ENCODE measurements at regions not wholly inside any gene's neighbourhood (a gene's known extent, or its start where the extent isn't known, plus 50 kb on each side); places are given as distances from the start of the nearest gene placed in this dataset.

DNA sequence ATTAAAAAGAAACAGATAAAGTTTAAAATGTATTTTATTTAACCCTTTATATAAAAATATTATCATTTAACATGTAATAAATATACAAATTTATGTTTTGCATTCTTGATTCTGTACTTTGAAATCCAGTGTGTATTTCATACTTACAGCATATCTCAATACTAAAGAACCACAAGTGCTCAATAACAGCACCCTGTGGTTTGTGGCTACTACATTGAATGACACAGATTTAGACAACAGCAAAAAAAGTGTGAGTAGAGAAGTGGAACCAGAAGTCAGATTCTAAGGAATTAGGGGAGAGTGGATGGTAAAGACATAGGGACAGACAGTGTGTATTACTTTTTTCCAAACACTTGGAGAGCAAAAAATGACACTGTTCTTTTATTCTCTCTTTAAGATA, 524.5 kb downstream of the BMP2 start:
- Histone ChIP-seq H4K20me1 (ENCODE audit: insufficient read depth, low read length) (no peaks in the 10 kb centered on the region), H3K9ac (ENCODE audit: insufficient read depth, low read depth, low read length) (no peak overlapping the region), H3K4me2 (ENCODE audit: low read depth, low read length) (no peak overlapping the region), H3K4me1 (ENCODE audit: insufficient read depth, low read length) (no peaks in the 10 kb centered on the region), H3K27ac (ENCODE audit: extremely low read length, insufficient read depth, low read length) (no peak overlapping the region), H2AFZ (ENCODE audit: low read length) (no peak overlapping the region), H3K4me3 (replicated peaks in 1 of 3; ENCODE audit: insufficient read depth in 1 of 3, low read depth in 2 of 3, low read length in 3 of 3) (no peak overlapping the region), H3K9me3 (ENCODE audit: low read length) (no peaks in the 10 kb centered on the region), H3K27me3 (ENCODE audit: control insufficient read depth in 1 of 2, insufficient read depth in 2 of 2, low read length in 2 of 2) (no peaks in the 10 kb centered on the region), H3K36me3 (replicated peaks in 1 of 2; ENCODE audit: control insufficient read depth in 1 of 2, insufficient read depth in 2 of 2, low read length in 2 of 2) (no peaks in the 10 kb centered on the region), H3K79me2 (ENCODE audit: insufficient read depth, low read length) (no peaks in the 10 kb centered on the region)
- POLR2A ChIA-PET, result no interaction called here
- in situ Hi-C loops (cut with HindIII; ENCODE audit: extremely low pct_ligation_motif_present, low pct_unique_long_range_greater_than_20kb) (loop anchor here (25.0 kb wide), 1 partner anchor 1155 kb away; no protein-coding TSS in a partner anchor), intact Hi-C loops (cut with micrococcal nuclease; ENCODE audit: unreplicated experiment) (no loop called here)
- no peak for ATAC-seq
- BruUV-seq (replicated peaks), result no TSS peak
- no peak for DNase-seq (ENCODE audit: low spot score)
- CTCF ChIA-PET (ENCODE audit: low intra/inter-chr PET ratio, low total read pairs), result no interaction called here
- no peak for FAIRE-seq
- no peak for TF ChIP-seq KDM5A (IDR thresholded peaks at IDR 0.05; ENCODE audit: borderline replicate concordance, low read length)
- no peak for TF ChIP-seq ZNF530 (CRISPR knock-in tag; IDR thresholded peaks at IDR 0.05; ENCODE audit: low read depth)
- no peak for TF ChIP-seq SALL2 (CRISPR knock-in tag; IDR thresholded peaks at IDR 0.05)
- TF ChIP-seq, protein P1, sequence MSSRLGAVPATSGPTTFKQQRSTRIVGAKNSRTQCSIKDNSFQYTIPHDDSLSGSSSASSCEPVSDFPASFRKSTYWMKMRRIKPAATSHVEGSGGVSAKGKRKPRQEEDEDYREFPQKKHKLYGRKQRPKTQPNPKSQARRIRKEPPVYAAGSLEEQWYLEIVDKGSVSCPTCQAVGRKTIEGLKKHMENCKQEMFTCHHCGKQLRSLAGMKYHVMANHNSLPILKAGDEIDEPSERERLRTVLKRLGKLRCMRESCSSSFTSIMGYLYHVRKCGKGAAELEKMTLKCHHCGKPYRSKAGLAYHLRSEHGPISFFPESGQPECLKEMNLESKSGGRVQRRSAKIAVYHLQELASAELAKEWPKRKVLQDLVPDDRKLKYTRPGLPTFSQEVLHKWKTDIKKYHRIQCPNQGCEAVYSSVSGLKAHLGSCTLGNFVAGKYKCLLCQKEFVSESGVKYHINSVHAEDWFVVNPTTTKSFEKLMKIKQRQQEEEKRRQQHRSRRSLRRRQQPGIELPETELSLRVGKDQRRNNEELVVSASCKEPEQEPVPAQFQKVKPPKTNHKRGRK (CRISPR knock-in tag; IDR thresholded peaks at IDR 0.05), result no peak
- TF ChIP-seq, protein P2, sequence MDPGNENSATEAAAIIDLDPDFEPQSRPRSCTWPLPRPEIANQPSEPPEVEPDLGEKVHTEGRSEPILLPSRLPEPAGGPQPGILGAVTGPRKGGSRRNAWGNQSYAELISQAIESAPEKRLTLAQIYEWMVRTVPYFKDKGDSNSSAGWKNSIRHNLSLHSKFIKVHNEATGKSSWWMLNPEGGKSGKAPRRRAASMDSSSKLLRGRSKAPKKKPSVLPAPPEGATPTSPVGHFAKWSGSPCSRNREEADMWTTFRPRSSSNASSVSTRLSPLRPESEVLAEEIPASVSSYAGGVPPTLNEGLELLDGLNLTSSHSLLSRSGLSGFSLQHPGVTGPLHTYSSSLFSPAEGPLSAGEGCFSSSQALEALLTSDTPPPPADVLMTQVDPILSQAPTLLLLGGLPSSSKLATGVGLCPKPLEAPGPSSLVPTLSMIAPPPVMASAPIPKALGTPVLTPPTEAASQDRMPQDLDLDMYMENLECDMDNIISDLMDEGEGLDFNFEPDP (CRISPR knock-in tag; conservative IDR thresholded peaks at IDR 0.05), result no peak
- no peak for TF ChIP-seq HIVEP1 (CRISPR knock-in tag; IDR thresholded peaks at IDR 0.05)
- TF ChIP-seq, protein P3, sequence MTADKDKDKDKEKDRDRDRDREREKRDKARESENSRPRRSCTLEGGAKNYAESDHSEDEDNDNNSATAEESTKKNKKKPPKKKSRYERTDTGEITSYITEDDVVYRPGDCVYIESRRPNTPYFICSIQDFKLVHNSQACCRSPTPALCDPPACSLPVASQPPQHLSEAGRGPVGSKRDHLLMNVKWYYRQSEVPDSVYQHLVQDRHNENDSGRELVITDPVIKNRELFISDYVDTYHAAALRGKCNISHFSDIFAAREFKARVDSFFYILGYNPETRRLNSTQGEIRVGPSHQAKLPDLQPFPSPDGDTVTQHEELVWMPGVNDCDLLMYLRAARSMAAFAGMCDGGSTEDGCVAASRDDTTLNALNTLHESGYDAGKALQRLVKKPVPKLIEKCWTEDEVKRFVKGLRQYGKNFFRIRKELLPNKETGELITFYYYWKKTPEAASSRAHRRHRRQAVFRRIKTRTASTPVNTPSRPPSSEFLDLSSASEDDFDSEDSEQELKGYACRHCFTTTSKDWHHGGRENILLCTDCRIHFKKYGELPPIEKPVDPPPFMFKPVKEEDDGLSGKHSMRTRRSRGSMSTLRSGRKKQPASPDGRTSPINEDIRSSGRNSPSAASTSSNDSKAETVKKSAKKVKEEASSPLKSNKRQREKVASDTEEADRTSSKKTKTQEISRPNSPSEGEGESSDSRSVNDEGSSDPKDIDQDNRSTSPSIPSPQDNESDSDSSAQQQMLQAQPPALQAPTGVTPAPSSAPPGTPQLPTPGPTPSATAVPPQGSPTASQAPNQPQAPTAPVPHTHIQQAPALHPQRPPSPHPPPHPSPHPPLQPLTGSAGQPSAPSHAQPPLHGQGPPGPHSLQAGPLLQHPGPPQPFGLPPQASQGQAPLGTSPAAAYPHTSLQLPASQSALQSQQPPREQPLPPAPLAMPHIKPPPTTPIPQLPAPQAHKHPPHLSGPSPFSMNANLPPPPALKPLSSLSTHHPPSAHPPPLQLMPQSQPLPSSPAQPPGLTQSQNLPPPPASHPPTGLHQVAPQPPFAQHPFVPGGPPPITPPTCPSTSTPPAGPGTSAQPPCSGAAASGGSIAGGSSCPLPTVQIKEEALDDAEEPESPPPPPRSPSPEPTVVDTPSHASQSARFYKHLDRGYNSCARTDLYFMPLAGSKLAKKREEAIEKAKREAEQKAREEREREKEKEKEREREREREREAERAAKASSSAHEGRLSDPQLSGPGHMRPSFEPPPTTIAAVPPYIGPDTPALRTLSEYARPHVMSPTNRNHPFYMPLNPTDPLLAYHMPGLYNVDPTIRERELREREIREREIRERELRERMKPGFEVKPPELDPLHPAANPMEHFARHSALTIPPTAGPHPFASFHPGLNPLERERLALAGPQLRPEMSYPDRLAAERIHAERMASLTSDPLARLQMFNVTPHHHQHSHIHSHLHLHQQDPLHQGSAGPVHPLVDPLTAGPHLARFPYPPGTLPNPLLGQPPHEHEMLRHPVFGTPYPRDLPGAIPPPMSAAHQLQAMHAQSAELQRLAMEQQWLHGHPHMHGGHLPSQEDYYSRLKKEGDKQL (CRISPR knock-in tag; IDR thresholded peaks at IDR 0.05; ENCODE audit: low read depth), result no peak
- TF ChIP-seq ARNT (IDR thresholded peaks at IDR 0.05), result no peak
- TF ChIP-seq, protein P4, sequence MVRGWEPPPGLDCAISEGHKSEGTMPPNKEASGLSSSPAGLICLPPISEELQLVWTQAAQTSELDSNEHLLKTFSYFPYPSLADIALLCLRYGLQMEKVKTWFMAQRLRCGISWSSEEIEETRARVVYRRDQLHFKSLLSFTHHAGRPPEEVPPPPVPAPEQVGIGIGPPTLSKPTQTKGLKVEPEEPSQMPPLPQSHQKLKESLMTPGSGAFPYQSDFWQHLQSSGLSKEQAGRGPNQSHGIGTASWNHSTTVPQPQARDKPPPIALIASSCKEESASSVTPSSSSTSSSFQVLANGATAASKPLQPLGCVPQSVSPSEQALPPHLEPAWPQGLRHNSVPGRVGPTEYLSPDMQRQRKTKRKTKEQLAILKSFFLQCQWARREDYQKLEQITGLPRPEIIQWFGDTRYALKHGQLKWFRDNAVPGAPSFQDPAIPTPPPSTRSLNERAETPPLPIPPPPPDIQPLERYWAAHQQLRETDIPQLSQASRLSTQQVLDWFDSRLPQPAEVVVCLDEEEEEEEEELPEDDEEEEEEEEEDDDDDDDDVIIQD (CRISPR knock-in tag; IDR thresholded peaks at IDR 0.05; ENCODE audit: low read depth), result no peak
- TF ChIP-seq, protein P5, sequence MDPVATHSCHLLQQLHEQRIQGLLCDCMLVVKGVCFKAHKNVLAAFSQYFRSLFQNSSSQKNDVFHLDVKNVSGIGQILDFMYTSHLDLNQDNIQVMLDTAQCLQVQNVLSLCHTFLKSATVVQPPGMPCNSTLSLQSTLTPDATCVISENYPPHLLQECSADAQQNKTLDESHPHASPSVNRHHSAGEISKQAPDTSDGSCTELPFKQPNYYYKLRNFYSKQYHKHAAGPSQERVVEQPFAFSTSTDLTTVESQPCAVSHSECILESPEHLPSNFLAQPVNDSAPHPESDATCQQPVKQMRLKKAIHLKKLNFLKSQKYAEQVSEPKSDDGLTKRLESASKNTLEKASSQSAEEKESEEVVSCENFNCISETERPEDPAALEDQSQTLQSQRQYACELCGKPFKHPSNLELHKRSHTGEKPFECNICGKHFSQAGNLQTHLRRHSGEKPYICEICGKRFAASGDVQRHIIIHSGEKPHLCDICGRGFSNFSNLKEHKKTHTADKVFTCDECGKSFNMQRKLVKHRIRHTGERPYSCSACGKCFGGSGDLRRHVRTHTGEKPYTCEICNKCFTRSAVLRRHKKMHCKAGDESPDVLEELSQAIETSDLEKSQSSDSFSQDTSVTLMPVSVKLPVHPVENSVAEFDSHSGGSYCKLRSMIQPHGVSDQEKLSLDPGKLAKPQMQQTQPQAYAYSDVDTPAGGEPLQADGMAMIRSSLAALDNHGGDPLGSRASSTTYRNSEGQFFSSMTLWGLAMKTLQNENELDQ (CRISPR knock-in tag; IDR thresholded peaks at IDR 0.05; ENCODE audit: borderline replicate concordance), result no peak
- no peak for TF ChIP-seq ZNF317 (CRISPR knock-in tag; IDR thresholded peaks at IDR 0.05)
- no peak for TF ChIP-seq KLF9 (CRISPR knock-in tag; IDR thresholded peaks at IDR 0.05; ENCODE audit: low read depth)
- no peak for TF ChIP-seq ZMYM4 (CRISPR knock-in tag; IDR thresholded peaks at IDR 0.05)
